ENCODE measurements at regions not wholly inside any gene's neighbourhood (a gene's known extent, or its start where the extent isn't known, plus 50 kb on each side); places are given as distances from the start of the nearest gene placed in this dataset.

DNA sequence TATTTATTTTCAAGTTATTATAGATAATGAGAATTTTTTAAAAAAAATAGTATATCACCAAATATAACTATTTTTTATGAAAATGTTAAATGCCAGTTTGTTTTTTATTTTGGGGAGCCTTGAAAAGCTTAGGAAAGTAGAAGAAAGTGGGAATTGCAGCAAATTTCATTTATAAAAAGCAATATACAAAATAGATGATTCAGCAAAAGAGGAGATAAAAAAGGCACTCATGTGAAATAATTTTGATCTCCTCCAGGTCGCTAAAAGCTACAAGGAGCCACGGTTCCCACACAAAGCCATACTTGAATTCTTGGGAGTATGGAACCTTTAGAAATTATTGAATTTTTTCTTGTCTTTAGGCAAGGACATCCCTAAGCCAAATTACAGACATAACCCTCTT, 625.0 kb upstream of the SGO1 start:
- in situ Hi-C loops (cut with MboI; ENCODE audit: low sequenced_read_pairs): no loop called here

More for the DNA sequence above, 625.0 kb upstream of the SGO1 start:
- Histone ChIP-seq H3K9ac (ENCODE audit: low read depth, low read length) (no peak overlapping the region), H2AFZ (replicated peaks; ENCODE audit: low read length, poor library complexity) (no peak overlapping the region), H3K9me3 (ENCODE audit: control insufficient read depth, insufficient read depth, low read length) (peaks cover 2% of the 10 kb centered on the region; the same call in 1 of the 2 replicates), H2BK20ac (ENCODE audit: low read depth, low read length) (no peak overlapping the region), H4K5ac (ENCODE audit: low read depth, low read length) (no peak overlapping the region), H3K27ac (ENCODE audit: insufficient read depth, low read length) (no peak overlapping the region), H3K18ac (ENCODE audit: low read depth, low read length) (no peak overlapping the region), H3K14ac (replicated peaks; ENCODE audit: low read depth, low read length) (no peak overlapping the region), H3K4ac (ENCODE audit: low read depth, low read length) (no peak overlapping the region), H3K56ac (ENCODE audit: extremely low read depth, insufficient read depth, low read length) (no peak overlapping the region), H4K20me1 (ENCODE audit: insufficient read depth, low read length) (no peaks in the 10 kb centered on the region), H2BK120ac (ENCODE audit: low read depth, low read length) (no peak overlapping the region), H3K36me3 (ENCODE audit: control insufficient read depth, insufficient read depth, low read length) (no peaks in the 10 kb centered on the region), H3K9me1 (ENCODE audit: insufficient read depth, low read length) (no peaks in the 10 kb centered on the region), H3K27me3 (ENCODE audit: control insufficient read depth, insufficient read depth, low read length) (no peaks in the 10 kb centered on the region), H4K91ac (ENCODE audit: insufficient read depth, low read depth, low read length) (no peak overlapping the region), H3K4me1 (ENCODE audit: control insufficient read depth, insufficient read depth, low read length) (no peaks in the 10 kb centered on the region), H2AK9ac (replicated peaks; ENCODE audit: low read depth, low read length, poor library complexity) (no peak overlapping the region), H2BK15ac (ENCODE audit: low read depth, low read length) (no peak overlapping the region), H2AK5ac (ENCODE audit: low read depth, low read length) (no peak overlapping the region), H3K4me2 (ENCODE audit: low read depth, low read length) (no peak overlapping the region), H3K4me3 (ENCODE audit: insufficient read depth, low read depth, low read length) (no peak overlapping the region), H3K79me1 (ENCODE audit: low read depth in 1 of 2, low read length in 2 of 2) (no peaks in the 10 kb centered on the region), H3K23ac (ENCODE audit: low read depth, low read length) (no peak overlapping the region), H4K8ac (ENCODE audit: low read depth in 2 of 2, low read length in 2 of 2) (no peak overlapping the region), H2BK5ac (ENCODE audit: low read depth, low read length, poor library complexity, severe bottlenecking) (no peak overlapping the region)
- POLR2A ChIA-PET (ENCODE audit: unreplicated experiment): no interaction called here
- dilution Hi-C loops (cut with HindIII; ENCODE audit: low sequenced_read_pairs, unreplicated experiment): no loop called here
- no TSS peak for BruUV-seq (replicated peaks)
- intact Hi-C loops (cut with micrococcal nuclease): no loop called here
- no CpG with 5 or more reads among the region's 2 CpGs for WGBS, 2 experiments (ENCODE audit: extremely low coverage in 2 of 2, insufficient read length in 1 of 2)
- CTCF ChIA-PET: no interaction called here
- TF ChIP-seq, protein P1, sequence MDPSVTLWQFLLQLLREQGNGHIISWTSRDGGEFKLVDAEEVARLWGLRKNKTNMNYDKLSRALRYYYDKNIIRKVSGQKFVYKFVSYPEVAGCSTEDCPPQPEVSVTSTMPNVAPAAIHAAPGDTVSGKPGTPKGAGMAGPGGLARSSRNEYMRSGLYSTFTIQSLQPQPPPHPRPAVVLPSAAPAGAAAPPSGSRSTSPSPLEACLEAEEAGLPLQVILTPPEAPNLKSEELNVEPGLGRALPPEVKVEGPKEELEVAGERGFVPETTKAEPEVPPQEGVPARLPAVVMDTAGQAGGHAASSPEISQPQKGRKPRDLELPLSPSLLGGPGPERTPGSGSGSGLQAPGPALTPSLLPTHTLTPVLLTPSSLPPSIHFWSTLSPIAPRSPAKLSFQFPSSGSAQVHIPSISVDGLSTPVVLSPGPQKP (IDR thresholded peaks at IDR 0.05; ENCODE audit: borderline replicate concordance, low read depth, low read length): no peak
- TF ChIP-seq MXI1 (IDR thresholded peaks at IDR 0.05; ENCODE audit: borderline replicate concordance, low read depth, low read length) (no peak), MAFK (IDR thresholded peaks at IDR 0.05; ENCODE audit: low read depth, low read length) (peak; percentile 83), RCOR1 (IDR thresholded peaks at IDR 0.05; ENCODE audit: insufficient replicate concordance, low read length) (no peak)
- TF ChIP-seq, protein P2, sequence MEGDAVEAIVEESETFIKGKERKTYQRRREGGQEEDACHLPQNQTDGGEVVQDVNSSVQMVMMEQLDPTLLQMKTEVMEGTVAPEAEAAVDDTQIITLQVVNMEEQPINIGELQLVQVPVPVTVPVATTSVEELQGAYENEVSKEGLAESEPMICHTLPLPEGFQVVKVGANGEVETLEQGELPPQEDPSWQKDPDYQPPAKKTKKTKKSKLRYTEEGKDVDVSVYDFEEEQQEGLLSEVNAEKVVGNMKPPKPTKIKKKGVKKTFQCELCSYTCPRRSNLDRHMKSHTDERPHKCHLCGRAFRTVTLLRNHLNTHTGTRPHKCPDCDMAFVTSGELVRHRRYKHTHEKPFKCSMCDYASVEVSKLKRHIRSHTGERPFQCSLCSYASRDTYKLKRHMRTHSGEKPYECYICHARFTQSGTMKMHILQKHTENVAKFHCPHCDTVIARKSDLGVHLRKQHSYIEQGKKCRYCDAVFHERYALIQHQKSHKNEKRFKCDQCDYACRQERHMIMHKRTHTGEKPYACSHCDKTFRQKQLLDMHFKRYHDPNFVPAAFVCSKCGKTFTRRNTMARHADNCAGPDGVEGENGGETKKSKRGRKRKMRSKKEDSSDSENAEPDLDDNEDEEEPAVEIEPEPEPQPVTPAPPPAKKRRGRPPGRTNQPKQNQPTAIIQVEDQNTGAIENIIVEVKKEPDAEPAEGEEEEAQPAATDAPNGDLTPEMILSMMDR (conservative IDR thresholded peaks at IDR 0.05; ENCODE audit: low read depth, low read length): no peak
- no peak for DNase-seq
- ATAC-seq (ENCODE audit: low read depth): no peak
